ENCODE measurements at regions not wholly inside any gene's neighbourhood (a gene's known extent, or its start where the extent isn't known, plus 50 kb on each side); places are given as distances from the start of the nearest gene placed in this dataset.
"Not testable (repeated sequence)": the region's sequence is repeated elsewhere in the genome, so short reads cannot be mapped to it uniquely, and the experiment has no call there.

DNA sequence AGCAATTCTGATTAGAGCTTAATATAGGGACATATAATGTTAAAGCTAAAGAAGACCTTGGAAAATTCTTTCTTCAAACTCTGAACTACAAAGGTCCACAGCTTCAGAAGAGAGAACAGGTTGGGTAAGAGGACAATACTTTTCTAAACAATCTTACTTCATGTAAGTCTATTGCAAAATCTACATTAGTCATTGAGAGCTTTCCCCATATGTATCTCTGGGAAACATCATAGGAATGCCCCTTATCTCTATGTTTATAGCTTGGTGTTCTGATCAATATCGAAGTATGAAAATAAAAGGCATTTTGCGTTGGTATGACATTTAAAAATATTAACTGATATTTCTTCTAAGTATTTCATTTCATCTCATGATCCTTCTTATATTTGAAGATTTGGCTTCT is 962.6 kb downstream of the AACS start:
- no peak overlapping the region for H3K4me3 ChIP-seq (ENCODE audit: low read length)
- TF ChIP-seq, protein P1, sequence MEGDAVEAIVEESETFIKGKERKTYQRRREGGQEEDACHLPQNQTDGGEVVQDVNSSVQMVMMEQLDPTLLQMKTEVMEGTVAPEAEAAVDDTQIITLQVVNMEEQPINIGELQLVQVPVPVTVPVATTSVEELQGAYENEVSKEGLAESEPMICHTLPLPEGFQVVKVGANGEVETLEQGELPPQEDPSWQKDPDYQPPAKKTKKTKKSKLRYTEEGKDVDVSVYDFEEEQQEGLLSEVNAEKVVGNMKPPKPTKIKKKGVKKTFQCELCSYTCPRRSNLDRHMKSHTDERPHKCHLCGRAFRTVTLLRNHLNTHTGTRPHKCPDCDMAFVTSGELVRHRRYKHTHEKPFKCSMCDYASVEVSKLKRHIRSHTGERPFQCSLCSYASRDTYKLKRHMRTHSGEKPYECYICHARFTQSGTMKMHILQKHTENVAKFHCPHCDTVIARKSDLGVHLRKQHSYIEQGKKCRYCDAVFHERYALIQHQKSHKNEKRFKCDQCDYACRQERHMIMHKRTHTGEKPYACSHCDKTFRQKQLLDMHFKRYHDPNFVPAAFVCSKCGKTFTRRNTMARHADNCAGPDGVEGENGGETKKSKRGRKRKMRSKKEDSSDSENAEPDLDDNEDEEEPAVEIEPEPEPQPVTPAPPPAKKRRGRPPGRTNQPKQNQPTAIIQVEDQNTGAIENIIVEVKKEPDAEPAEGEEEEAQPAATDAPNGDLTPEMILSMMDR (conservative IDR thresholded peaks at IDR 0.05; ENCODE audit: low read length), result no peak

DNA sequence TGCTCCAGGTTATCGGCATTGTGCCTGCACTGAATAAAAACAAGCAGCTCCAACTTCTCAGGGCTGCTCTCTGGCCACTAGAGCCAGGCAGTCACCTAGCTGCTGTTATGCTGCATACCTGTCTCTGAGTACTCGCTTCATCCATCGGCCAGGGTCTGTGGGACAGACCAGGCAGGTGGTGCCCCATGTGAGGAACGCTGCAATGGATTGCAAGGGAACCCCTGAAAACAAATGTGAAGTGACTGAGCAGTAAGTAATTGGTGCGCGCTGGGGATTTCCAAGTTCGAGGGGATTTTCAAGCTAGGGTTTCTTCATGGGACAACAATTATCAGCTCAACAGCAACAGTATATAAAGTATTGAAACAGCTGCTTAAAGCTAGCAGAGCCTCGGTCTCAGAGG is 965.3 kb downstream of the AACS start:
- no peak overlapping the region for H3K4me3 ChIP-seq (ENCODE audit: low read length)
- DNase-seq (ENCODE audit: low read depth), result no peak
- TF ChIP-seq, protein P1 (conservative IDR thresholded peaks at IDR 0.05; ENCODE audit: low read length), result no peak

More for the DNA sequence above, 962.6 kb downstream of the AACS start:
- DNase-seq (ENCODE audit: low read depth), result no peak

DNA sequence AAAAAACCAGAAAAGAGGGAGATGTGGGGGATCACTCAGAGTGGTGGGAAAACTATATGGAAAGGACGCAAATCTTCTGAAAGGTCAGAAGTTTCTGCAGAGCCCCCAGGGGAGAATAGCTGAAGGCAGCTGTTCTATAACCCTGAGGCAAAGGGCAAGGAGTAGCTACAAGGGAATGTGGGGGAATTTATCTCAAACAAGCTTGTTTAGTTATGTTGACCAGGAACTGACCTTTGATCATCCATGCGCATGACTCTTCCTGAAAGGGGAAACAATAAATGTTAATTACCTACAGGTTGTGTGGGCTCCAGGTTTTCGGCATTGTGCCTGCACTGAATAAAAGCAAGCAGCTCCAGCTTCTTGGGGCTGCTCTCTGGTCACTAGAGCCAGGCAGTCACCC is 968.5 kb downstream of the AACS start:
- no peak for DNase-seq (ENCODE audit: low read depth)
- TF ChIP-seq, protein P1 (conservative IDR thresholded peaks at IDR 0.05; ENCODE audit: low read length), result no peak

DNA sequence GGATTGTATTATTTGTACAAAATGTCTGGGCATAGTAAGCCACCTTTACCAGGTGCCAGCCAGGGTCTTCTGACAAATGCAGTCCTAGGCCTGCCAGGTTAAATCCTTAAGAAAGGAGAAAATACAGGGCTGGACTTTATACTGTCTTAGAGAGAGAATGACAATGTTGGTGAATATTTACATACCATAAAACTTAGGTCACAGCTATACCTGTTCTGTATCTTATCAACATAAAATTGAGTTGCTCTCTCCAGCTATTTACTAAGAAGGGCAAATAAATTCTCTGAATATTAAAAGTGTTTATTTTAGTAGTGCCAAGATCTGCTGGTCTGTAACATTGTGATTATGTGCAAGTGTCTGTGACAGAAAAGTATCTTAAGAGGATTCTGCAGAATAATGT is 971.1 kb downstream of the AACS start:
- TF ChIP-seq, protein P1 (conservative IDR thresholded peaks at IDR 0.05; ENCODE audit: low read length), result no peak
- DNase-seq (ENCODE audit: low read depth), result no peak
- H3K4me3 ChIP-seq (ENCODE audit: low read length), result no peak overlapping the region

More for the DNA sequence above, 968.5 kb downstream of the AACS start:
- no peak overlapping the region for H3K4me3 ChIP-seq (ENCODE audit: low read length)

DNA sequence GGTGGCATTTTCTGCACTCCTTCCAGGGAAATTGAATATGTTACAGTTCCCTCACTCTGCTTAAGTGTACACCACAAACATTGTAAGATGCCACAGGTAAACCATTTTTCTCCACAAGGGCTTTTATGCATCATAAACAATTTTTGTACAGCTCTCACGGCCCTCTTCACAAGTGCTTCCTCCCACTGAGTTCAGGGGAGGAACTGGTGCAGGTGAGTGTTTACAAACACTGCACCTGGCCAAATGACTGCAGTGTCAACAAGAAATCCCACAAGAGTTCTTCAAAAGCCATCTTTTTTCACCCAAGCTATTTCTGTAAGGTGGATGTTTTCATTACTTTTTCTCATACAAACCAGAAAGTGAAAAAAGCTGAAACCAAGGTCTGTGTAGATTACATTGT is 973.2 kb downstream of the AACS start:
- TF ChIP-seq, protein P1 (conservative IDR thresholded peaks at IDR 0.05; ENCODE audit: low read length), result no peak
- no peak for DNase-seq (ENCODE audit: low read depth)

DNA sequence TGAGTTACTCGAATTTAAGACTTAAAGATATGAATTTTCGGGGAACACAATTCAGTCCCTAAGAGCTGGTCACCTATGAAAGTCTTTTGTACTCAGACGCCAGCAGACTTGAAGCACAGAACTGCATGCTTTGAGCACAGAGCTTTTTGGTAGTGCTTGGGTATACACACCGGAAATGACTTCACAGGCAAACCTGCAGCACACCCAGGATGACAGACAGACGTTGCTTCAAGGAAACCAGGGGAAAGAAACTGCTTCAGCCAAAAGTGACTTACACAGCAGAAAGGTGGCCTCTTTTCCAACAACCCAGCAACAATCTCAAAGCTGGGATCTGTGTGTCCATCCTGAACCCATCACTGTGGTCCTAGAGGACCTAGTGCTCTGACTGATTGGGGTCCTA is 975.1 kb downstream of the AACS start:
- DNase-seq (ENCODE audit: low read depth), result no peak
- no peak overlapping the region for H3K4me3 ChIP-seq (ENCODE audit: low read length)
- TF ChIP-seq, protein P1 (conservative IDR thresholded peaks at IDR 0.05; ENCODE audit: low read length), result no peak

More for the DNA sequence above, 973.2 kb downstream of the AACS start:
- no peak overlapping the region for H3K4me3 ChIP-seq (ENCODE audit: low read length)

DNA sequence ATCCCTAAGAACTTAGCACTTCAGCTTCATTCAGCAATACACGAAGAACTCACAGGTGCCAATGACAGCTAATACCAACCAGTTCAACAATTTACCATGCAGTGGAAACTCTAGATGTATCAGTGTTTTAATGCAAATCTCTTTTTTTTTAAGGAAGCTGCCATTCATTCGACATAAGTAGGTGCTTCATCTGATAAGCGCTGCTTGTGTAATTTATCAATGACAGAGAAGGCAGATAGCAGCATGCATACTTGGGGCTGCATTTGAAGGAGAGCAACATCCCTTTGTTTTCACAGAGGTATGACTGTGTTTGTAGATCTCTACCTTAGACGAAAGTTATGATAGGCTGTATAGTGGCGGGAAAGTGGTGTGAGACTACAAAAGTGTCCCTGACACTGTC is 977.1 kb downstream of the AACS start:
- TF ChIP-seq, protein P1 (conservative IDR thresholded peaks at IDR 0.05; ENCODE audit: low read length), result no peak
- DNase-seq (ENCODE audit: low read depth), result no peak

DNA sequence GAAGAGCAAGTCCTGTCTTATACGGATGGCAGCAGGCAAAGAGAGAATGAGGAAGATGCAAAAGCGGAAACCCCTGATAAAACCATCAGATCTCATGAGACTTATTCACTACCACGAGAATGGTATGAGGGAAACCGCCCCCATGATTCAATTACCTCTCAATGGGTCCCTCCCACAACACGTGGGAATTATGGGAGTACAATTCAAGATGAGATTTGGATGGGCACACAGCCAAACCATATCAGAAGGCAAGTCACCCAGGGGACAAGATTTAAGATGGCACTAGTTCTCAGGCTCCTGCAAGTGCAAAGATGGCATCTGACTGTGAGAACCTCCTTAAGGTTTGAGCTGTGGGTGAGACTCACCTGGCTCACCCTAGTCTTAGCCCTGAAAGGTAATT is 984.3 kb downstream of the AACS start:
- not testable (repeated sequence) for H3K4me3 ChIP-seq (ENCODE audit: low read length); DNase-seq (ENCODE audit: low read depth)

More for the DNA sequence above, 977.1 kb downstream of the AACS start:
- no peak overlapping the region for H3K4me3 ChIP-seq (ENCODE audit: low read length)

Data from AG10803 (cell line).